Ovary (tissue), 7 donors: ENCODE measurements at regions not wholly inside any gene's neighbourhood (a gene's known extent, or its start where the extent isn't known, plus 50 kb on each side); places are given as distances from the start of the nearest gene placed in this dataset.
"Not testable (repeated sequence)": the region's sequence is repeated elsewhere in the genome, so short reads cannot be mapped to it uniquely, and the experiment has no call there.

Source experiments
- DNase-seq, 5 donors: peaks; one replicate each; pipeline ENCODE4 v3.0.0-alpha.2; 2019 to 2020
- H3K27ac ChIP-seq, 2 donors: fragments of 200-600 bp; one replicate each; pipeline versions ENCODE4 v1.5.1 to v1.8.0; 2019 to 2022
- H3K27me3 ChIP-seq: fragments of 200-600 bp; one replicate; pipeline ENCODE4 v1.8.0; 2022
- H3K36me3 ChIP-seq: fragments of 200-600 bp; sonication (generic); one replicate; pipeline ENCODE4 v1.5.1; 2019
- H3K4me1 ChIP-seq: one replicate; pipeline ENCODE4 v1.8.1; 2013; ENCODE audit warnings: mild to moderate bottlenecking, moderate library complexity; ENCODE audit not compliant: insufficient read depth
- H3K4me3 ChIP-seq: fragments of 200-600 bp; sonication (generic); one replicate; pipeline ENCODE4 v1.5.1; 2017
- H3K9me3 ChIP-seq, 2 donors: fragments of 200-600 bp in 1 of 2; sonication (generic) in 1 of 2; one replicate each; pipeline versions ENCODE4 v1.5.1 to v1.8.1; 2013 to 2019; ENCODE audit warnings: mild to moderate bottlenecking in 1 of 2, moderate library complexity in 1 of 2
- EP300 ChIP-seq: sonication (generic); formaldehyde crosslinking; IDR thresholded peaks from one replicate; pipeline ENCODE4 v1.6.1; 2017; ENCODE audit warnings: antibody characterized with exemption
- POLR2A ChIP-seq: fragments of 450-650 bp; IDR thresholded peaks from one replicate; pipeline ENCODE4 v1.6.1; 2017; ENCODE audit warnings: antibody characterized with exemption, mild to moderate bottlenecking, moderate library complexity
- WGBS, 3 donors: extraction: QIAGEN DNeasy Blood & Tissue Kit in 1 of 3; methylation state at CpG; one replicate each; pipeline versions ENCODE4 v1.1.5 to v1.1.7; 2013 to 2017; 5-methylcytosine and 5-hydroxymethylcytosine counted together
- intact Hi-C, 4 donors: fragments of 100-400 bp; cut with DNase I; formaldehyde crosslinking; loops; one replicate each; pipeline versions ENCODE4 v1.11.0 to v1.15.1; 2022 to 2023
- TF ChIP-seq, protein P1 (sequence below), 3 donors: fragments of 450-650 bp in 2 of 3; fragments of 200-600 bp in 1 of 3; IDR thresholded peaks; one replicate each; pipeline versions ENCODE4 v1.5.1 to v1.8.0; 2016 to 2022; ENCODE audit warnings: antibody characterized with exemption in 3 of 3, mild to moderate bottlenecking in 1 of 3
- donor health status: DM: no; HTN: no; CAD: no; lungs with moderate emphysema.
- donor health status: DM: no; HTN: no; CAD: no.
- donor health status: Bipolar disorder and iron deficiency.
- donor health status: DM: no; HTN: no; CAD: no.
- donor health status: DM: yes; HTN: yes; CAD: no.

DNA sequence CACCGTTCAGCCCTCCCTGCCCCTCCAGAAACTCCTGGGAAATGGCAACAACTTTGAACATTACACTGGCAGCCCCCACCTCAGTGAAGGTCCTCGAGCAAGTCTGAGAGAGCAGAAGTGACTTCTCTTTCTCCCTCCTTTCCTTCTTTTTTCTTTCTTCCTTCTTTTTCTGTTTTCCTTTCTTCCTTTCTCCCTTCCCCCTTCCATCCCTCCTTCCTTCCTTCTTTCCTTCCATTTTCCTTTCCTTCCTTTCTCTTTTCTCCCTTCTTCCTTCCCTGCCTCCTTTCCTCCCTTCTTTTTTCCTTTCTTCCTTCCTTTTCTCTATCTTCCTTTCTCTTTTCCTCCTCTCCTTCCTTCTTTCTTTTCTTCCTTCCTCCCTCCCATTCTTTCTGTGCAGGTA, 162.7 kb downstream of the UNC5CL start:
- TF ChIP-seq, protein P1, sequence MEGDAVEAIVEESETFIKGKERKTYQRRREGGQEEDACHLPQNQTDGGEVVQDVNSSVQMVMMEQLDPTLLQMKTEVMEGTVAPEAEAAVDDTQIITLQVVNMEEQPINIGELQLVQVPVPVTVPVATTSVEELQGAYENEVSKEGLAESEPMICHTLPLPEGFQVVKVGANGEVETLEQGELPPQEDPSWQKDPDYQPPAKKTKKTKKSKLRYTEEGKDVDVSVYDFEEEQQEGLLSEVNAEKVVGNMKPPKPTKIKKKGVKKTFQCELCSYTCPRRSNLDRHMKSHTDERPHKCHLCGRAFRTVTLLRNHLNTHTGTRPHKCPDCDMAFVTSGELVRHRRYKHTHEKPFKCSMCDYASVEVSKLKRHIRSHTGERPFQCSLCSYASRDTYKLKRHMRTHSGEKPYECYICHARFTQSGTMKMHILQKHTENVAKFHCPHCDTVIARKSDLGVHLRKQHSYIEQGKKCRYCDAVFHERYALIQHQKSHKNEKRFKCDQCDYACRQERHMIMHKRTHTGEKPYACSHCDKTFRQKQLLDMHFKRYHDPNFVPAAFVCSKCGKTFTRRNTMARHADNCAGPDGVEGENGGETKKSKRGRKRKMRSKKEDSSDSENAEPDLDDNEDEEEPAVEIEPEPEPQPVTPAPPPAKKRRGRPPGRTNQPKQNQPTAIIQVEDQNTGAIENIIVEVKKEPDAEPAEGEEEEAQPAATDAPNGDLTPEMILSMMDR (IDR thresholded peaks at IDR 0.05): no peak
- TF ChIP-seq POLR2A (no peak), EP300 (no peak)
- Histone ChIP-seq H3K36me3 (no peaks in the 10 kb centered on the region), H3K27ac (no peak overlapping the region), H3K4me3 (no peak overlapping the region), H3K4me1 (peaks cover 4% of the 10 kb centered on the region), H3K9me3 (no peaks in the 10 kb centered on the region), H3K27me3 (no peaks in the 10 kb centered on the region)
- DNase-seq: no peak
- 64 to 86% (median 72%) methylated on average over 2 of the region's 2 CpGs for WGBS, 3 donors
- intact Hi-C loops: no loop called here

DNA sequence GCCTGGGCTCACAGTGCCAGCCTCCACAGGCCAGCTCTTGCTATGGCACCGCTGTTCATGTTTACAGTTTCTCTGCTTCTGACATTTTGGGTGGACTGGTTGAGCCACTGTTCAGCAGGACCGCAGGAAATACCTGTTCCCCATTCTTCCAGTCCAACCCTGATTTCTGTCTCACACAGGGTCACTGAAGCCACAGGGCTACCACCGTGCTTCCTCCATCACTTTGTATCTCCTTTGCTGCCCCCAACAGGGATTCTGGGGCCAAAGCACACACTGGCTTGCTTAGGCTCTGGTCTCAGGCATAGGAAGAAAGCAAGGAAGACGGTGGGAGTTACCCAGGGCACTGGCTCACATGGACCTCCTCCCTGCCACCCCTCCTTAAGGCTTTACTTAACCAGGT, 164.5 kb downstream of the UNC5CL start:
- DNase-seq: no peak
- Histone ChIP-seq H3K36me3 (no peaks in the 10 kb centered on the region), H3K4me1 (peaks cover 8% of the 10 kb centered on the region), H3K4me3 (no peak overlapping the region), H3K27ac (no peak overlapping the region), H3K9me3 (no peaks in the 10 kb centered on the region), H3K27me3 (no peaks in the 10 kb centered on the region)
- TF ChIP-seq EP300 (no peak), POLR2A (no peak)
- TF ChIP-seq, protein P1 (IDR thresholded peaks at IDR 0.05): no peak
- intact Hi-C loops: no loop called here
- WGBS, 3 donors: 58 to 69% (median 58%) methylated on average over 4 of the region's 4 CpGs

DNA sequence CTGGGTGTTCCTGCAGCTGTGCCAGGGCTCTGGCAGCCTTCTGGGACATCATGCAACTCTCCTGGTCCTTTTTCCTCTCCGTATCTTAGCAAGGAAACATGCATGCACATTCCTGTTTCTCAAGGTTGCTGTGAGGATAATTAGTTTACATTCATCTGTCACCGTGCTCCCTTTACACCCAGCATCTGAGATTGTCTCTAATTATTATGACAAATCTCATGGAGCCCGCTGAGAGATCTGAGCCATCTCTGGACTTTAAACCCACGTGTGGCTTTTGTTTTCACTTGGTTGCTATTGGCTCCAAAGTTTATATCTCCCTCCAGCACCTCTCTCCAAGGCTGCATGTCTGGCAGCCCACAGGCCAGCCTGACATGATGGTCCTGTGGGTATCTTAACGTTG, 167.6 kb downstream of the UNC5CL start:
- no peaks in the 10 kb centered on the region for H3K9me3 ChIP-seq
- no peaks in the 10 kb centered on the region for H3K27me3 ChIP-seq
- no peak for TF ChIP-seq POLR2A
- TF ChIP-seq, protein P1 (IDR thresholded peaks at IDR 0.05): no peak
- TF ChIP-seq EP300: no peak
- WGBS, 3 donors: 9 to 23% (median 18%) methylated on average over 5 of the region's 5 CpGs
- no peak overlapping the region for H3K27ac ChIP-seq
- peaks cover 8% of the 10 kb centered on the region for H3K4me1 ChIP-seq
- H3K4me3 ChIP-seq: no peak overlapping the region
- DNase-seq: no peak
- intact Hi-C loops: no loop called here
- no peaks in the 10 kb centered on the region for H3K36me3 ChIP-seq

DNA sequence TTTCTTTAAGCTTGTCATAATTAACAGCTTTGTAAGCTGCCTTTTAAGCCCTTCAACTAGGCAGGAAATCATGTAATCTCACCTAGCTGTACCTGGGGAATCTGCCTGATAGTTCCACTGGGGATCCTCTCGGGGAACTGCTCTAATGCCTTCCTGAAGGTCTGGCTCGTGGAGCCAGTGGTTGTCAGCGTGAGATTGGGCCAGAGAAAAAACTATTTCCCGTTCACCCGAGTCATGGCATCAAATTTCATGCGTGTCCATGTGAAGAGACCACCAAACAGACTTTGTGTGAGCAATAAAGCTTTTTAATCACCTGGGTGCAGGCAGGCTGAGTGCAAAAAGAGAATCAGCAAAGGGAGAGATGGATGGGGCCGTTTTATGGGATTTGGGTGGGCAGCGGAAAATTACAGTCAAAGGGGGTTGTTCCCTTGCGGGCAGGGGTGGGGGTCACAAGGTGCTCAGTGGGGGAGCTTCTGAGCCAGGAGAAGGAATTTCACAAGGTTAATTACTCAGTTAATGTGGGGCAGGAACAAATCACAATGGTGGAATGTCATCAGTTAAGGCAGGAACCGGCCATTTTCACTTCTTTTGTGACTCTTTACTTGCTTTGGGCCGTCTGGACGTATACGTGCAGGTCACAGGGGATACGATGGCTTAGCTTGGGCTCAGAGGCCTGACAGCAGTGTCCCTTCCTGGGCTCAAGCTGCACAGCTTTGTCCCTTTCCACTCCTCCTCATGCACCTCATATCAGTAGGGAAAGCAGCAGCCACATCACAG, 170.7 kb downstream of the UNC5CL start:
- intact Hi-C loops, H3K27me3 ChIP-seq, H3K4me1 ChIP-seq, DNase-seq, H3K36me3 ChIP-seq, H3K4me3 ChIP-seq, H3K27ac ChIP-seq, H3K9me3 ChIP-seq: not testable (repeated sequence)
- WGBS, 3 donors: 75 to 85% (median 79%) methylated on average over 14 of the region's 14 CpGs

DNA sequence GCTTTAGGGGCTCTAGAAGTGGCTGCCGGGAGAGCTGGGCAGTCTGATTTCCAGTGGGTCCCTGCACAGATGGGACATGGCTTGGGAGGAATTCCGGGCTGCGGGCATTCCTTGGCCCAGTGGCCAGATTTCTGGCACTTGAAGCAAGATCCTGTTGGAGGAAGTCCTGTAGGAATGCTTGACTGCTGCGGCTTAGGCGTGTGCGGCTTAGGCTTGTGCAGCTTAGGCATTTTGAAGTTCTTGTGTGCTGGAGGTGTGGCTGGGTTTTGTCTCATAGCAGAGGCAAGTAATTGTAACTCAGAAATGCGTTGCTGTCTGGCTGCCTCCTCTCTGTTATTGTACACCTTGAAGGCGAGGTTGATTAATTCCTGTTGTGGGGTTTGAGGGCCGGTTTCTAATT, 171.5 kb downstream of the UNC5CL start:
- H3K4me3 ChIP-seq, H3K9me3 ChIP-seq, H3K4me1 ChIP-seq, DNase-seq, H3K36me3 ChIP-seq, H3K27ac ChIP-seq, intact Hi-C loops, H3K27me3 ChIP-seq: not testable (repeated sequence)
- WGBS, 3 donors: 88 to 93% (median 90%) methylated on average over 9 of the region's 9 CpGs

DNA sequence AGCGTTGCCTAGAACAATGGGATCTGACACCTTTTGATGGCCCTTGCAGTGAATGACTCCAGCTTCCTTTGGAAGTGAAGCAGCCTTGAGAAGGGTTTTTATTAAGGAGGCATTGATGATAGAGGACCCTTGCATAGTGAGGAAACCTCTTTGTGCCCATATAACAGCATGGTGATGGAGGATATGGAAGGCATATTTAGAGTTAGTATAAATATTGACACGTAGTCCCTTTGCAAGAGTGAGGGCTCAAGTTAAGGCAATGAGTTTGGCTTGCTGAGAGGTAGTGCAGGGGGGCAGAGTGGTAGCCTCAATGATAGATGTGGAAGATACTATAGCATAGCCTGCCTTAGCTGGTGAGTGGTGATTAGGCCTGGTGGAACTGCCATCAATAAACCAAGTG, 173.8 kb downstream of the UNC5CL start:
- H3K4me1 ChIP-seq, intact Hi-C loops, H3K36me3 ChIP-seq, H3K9me3 ChIP-seq, DNase-seq, H3K4me3 ChIP-seq, H3K27ac ChIP-seq, H3K27me3 ChIP-seq: not testable (repeated sequence)
- WGBS, 3 donors: 85 to 92% (median 91%) methylated on average over 2 of the region's 2 CpGs
